Neural crest cell (in vitro differentiated cells): ENCODE measurements at regions not wholly inside any gene's neighbourhood (a gene's known extent, or its start where the extent isn't known, plus 50 kb on each side); places are given as distances from the start of the nearest gene placed in this dataset.

Source experiments
- DNase-seq: peaks from one replicate; pipeline ENCODE4 v3.0.0; 2021; ENCODE audit warnings: low read depth, mixed read lengths, low spot score
- H3K27ac Mint-ChIP-seq: one replicate; pipeline ENCODE4 v1.8.0; 2021; ENCODE audit warnings: mild to moderate bottlenecking, mixed read lengths; ENCODE audit not compliant: unreplicated experiment
- H3K27me3 Mint-ChIP-seq: 2 replicates; pipeline ENCODE4 v1.8.0; 2021; ENCODE audit warnings: low read depth, mild to moderate bottlenecking, mixed read lengths
- H3K36me3 Mint-ChIP-seq: 2 replicates; pipeline ENCODE4 v1.8.0; 2021; ENCODE audit warnings: low read depth, mild to moderate bottlenecking, mixed read lengths
- H3K4me1 Mint-ChIP-seq: 2 replicates; pipeline ENCODE4 v1.8.0; 2021; ENCODE audit warnings: mixed read lengths
- H3K4me3 Mint-ChIP-seq: one replicate; pipeline ENCODE4 v1.8.0; 2021; ENCODE audit warnings: mild to moderate bottlenecking, mixed read lengths
- H3K9me3 Mint-ChIP-seq: 2 replicates; pipeline ENCODE4 v1.8.0; 2021; ENCODE audit warnings: mixed read lengths
- TF ChIP-seq, protein P1 (sequence below): fragments of 200-600 bp; sonication (generic); conservative IDR thresholded peaks from 2 replicates; pipeline ENCODE4 v1.5.0; 2021; ENCODE audit warnings: antibody characterized with exemption, mild to moderate bottlenecking

DNA sequence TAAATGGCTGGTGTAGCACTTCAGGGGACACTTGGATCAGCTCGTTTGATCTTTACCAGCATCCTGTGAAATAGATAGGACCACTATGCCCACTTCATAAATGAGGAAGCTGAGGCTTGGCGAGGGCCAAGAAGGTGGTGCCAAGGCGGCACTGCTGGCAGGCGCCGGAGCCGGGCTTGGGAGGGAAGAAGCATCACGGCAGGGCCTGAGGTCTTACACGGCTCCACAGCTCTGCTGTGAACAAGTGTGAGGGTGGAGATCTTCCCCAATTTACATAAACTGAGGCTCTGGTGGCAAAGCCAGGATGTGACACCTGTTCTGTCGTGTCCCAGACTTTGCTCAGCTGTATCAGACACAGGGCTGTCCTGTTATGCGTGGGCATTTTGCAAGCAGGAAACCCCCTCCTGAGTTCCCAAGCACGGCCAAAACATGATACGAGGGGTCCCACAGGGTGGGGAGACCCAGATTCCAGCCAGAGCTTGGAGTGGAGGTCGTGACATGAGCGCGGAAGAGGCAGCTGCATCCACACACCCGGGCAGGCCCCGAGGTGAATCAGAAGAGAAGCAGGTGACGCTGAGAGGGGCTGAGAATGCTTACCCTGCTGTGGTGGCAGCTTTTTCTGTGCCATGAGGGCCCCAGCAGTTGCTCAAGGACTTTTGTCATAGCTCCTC, 117.5 kb upstream of the BOD1 start:
- Mint-ChIP-seq H3K27ac (peak overlapping the region; percentile 43), H3K9me3 (no peaks in the 10 kb centered on the region), H3K27me3 (peaks cover 4% of the 10 kb centered on the region), H3K4me3 (no peak overlapping the region), H3K4me1 (peaks cover 17% of the 10 kb centered on the region), H3K36me3 (no peaks in the 10 kb centered on the region)
- DNase-seq, result no peak
- TF ChIP-seq, protein P1, sequence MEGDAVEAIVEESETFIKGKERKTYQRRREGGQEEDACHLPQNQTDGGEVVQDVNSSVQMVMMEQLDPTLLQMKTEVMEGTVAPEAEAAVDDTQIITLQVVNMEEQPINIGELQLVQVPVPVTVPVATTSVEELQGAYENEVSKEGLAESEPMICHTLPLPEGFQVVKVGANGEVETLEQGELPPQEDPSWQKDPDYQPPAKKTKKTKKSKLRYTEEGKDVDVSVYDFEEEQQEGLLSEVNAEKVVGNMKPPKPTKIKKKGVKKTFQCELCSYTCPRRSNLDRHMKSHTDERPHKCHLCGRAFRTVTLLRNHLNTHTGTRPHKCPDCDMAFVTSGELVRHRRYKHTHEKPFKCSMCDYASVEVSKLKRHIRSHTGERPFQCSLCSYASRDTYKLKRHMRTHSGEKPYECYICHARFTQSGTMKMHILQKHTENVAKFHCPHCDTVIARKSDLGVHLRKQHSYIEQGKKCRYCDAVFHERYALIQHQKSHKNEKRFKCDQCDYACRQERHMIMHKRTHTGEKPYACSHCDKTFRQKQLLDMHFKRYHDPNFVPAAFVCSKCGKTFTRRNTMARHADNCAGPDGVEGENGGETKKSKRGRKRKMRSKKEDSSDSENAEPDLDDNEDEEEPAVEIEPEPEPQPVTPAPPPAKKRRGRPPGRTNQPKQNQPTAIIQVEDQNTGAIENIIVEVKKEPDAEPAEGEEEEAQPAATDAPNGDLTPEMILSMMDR, result no peak

DNA sequence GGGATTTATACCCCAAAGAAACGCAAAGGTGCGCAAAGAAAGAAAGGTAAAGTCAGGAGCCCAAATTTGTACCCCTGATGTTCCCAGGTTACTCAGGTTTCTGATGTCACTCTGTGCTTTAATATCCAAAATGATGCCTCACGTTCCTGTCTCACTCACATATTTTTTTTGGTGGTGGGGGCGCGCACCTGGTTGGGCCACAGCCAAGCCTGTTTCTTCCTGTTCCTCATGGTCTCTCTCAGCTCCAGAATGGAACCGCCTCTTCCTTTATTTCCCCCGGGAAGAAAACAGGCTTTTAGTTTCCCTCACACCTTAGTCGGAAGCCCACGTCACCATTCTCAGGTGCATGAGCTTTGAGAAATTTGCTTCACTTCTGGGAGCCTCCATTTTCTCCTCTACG, 118.3 kb upstream of the BOD1 start:
- Mint-ChIP-seq H3K4me1 (peaks cover 17% of the 10 kb centered on the region), H3K36me3 (no peaks in the 10 kb centered on the region), H3K27ac (no peak overlapping the region), H3K9me3 (no peaks in the 10 kb centered on the region), H3K4me3 (no peak overlapping the region), H3K27me3 (no peaks in the 10 kb centered on the region)
- TF ChIP-seq, protein P1, result no peak
- no peak for DNase-seq

DNA sequence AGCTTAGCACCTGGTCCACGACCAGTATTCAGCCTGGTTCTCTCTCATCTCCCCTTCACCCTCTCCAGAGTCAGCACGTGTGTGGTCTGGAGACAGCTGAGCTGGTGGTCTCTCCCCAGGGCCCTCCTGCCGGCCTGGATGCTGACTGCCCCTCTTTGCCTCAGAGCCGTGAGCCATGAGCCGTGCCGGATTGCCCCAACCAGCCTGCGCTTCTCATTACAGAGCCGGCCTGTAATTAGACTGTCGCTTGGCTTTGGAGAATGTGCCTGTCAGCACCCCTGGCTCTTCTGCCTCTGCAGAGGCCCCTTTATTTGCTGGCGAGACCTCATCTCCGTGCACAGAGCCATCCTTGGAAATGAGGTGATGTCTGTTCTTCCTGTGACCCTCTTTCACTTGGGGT, 118.7 kb upstream of the BOD1 start:
- TF ChIP-seq, protein P1, result no peak
- Mint-ChIP-seq H3K27ac (no peak overlapping the region), H3K9me3 (no peaks in the 10 kb centered on the region), H3K4me3 (no peak overlapping the region), H3K36me3 (no peaks in the 10 kb centered on the region), H3K4me1 (peaks cover 17% of the 10 kb centered on the region), H3K27me3 (no peaks in the 10 kb centered on the region)
- no peak for DNase-seq

DNA sequence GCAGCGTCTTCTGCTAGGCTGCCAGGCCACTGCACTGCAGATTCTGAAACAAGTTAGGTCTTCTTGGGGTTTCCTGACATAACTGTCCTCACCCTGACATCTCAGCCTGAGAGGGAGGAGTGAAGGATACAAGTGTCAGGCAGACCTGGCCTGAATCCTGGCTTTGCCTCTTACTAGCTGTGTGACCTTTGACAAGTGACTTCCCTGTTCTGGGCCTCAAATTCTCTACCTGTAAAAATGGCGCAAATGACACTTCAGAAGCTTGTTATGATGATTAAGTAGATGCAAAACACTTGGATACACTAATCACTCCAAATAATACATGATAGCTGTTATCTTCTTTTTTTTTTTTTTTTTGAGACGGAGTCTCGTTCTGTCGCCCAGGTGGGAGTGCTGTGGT, 119.2 kb upstream of the BOD1 start:
- Mint-ChIP-seq H3K4me3 (no peak overlapping the region), H3K27ac (no peak overlapping the region), H3K27me3 (no peaks in the 10 kb centered on the region), H3K9me3 (no peaks in the 10 kb centered on the region), H3K36me3 (no peaks in the 10 kb centered on the region), H3K4me1 (peaks cover 17% of the 10 kb centered on the region)
- TF ChIP-seq, protein P1, result no peak
- DNase-seq, result no peak

DNA sequence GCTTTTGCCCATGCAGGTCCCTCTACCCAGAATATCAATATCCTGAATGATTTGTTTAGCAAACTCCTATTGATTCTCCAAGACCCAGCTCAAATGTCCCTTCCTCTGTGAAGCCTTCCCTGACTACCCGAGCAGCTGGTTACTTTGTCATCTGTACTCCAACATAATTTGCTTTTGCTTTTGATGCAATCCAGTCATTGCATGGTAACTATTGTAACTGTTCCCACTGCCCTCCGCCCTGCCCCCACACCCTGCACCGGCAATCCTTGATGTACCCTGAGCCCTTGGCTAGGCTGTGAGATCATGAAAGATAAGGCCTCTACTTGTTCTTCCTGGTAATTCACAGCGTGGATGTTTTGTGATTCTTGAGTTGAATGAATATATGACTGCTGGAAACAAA, 119.9 kb upstream of the BOD1 start:
- DNase-seq, result no peak
- TF ChIP-seq, protein P1, result no peak
- Mint-ChIP-seq H3K4me1 (peaks cover 17% of the 10 kb centered on the region), H3K27ac (no peak overlapping the region), H3K27me3 (no peaks in the 10 kb centered on the region), H3K9me3 (no peaks in the 10 kb centered on the region), H3K4me3 (no peak overlapping the region), H3K36me3 (no peaks in the 10 kb centered on the region)
